Liver (tissue), 8 donors: ENCODE measurements at regions not wholly inside any gene's neighbourhood (a gene's known extent, or its start where the extent isn't known, plus 50 kb on each side); places are given as distances from the start of the nearest gene placed in this dataset.
A peak's percentile ranks its signal among the peaks of the same experiment; 100 is the strongest.

ENCODE experiments used
- DNase-seq: peaks from one replicate; pipeline ENCODE4 v3.0.0-alpha.2; 2017; ENCODE audit warnings: low spot score
- H3K27ac ChIP-seq, 2 donors: one replicate each; pipeline ENCODE4 v1.7.0; 2013; ENCODE audit warnings: inconsistent platforms in 2 of 2, low read length in 2 of 2, control low read depth in 1 of 2, low read depth in 1 of 2, mild to moderate bottlenecking in 1 of 2
- H3K27me3 ChIP-seq, 4 donors: one replicate each; pipeline versions ENCODE4 v1.6.1 to v1.7.0; 2013; ENCODE audit warnings: low read length in 3 of 4, inconsistent platforms in 1 of 4, mild to moderate bottlenecking in 1 of 4, moderate library complexity in 1 of 4; ENCODE audit not compliant: control insufficient read depth in 4 of 4, insufficient read depth in 4 of 4
- H3K36me3 ChIP-seq, 4 donors: one replicate each; pipeline versions ENCODE4 v1.6.1 to v1.7.0; 2013; ENCODE audit warnings: low read length in 3 of 4, mild to moderate bottlenecking in 3 of 4, low read depth in 1 of 4, moderate library complexity in 1 of 4; ENCODE audit not compliant: control insufficient read depth in 4 of 4, insufficient read depth in 3 of 4
- H3K4me1 ChIP-seq, 4 donors: one replicate each; pipeline versions ENCODE4 v1.6.1 to v1.7.0; 2013; ENCODE audit warnings: low read length in 3 of 4, mild to moderate bottlenecking in 3 of 4, moderate library complexity in 1 of 4; ENCODE audit not compliant: control insufficient read depth in 4 of 4, insufficient read depth in 4 of 4
- H3K4me3 ChIP-seq, 3 donors: one replicate each; pipeline versions ENCODE4 v1.6.1 to v1.7.0; 2013; ENCODE audit warnings: low read length in 3 of 3, control low read depth in 1 of 3, low read depth in 1 of 3, mild to moderate bottlenecking in 1 of 3
- H3K9ac ChIP-seq, 2 donors: one replicate each; pipeline ENCODE4 v1.7.0; 2013; ENCODE audit warnings: low read length in 2 of 2, mild to moderate bottlenecking in 2 of 2, moderate library complexity in 2 of 2, control low read depth in 1 of 2, low read depth in 1 of 2
- H3K9me3 ChIP-seq, 4 donors: one replicate each; pipeline versions ENCODE4 v1.6.1 to v1.7.0; 2013; ENCODE audit warnings: low read length in 3 of 4; ENCODE audit not compliant: control insufficient read depth in 4 of 4
- EGR1 ChIP-seq, 2 donors: IDR thresholded peaks; 2 replicates each; pipeline ENCODE4 v1.6.1; 2016 to 2018; ENCODE audit warnings: antibody characterized with exemption in 2 of 2, low read depth in 2 of 2
- FOXA1 ChIP-seq: IDR thresholded peaks from 2 replicates; pipeline ENCODE4 v1.6.1; 2016; ENCODE audit warnings: antibody characterized with exemption
- FOXA2 ChIP-seq: IDR thresholded peaks from 2 replicates; pipeline ENCODE4 v1.6.1; 2016; ENCODE audit warnings: antibody characterized with exemption
- GABPA ChIP-seq, 2 donors: IDR thresholded peaks in 1 of 2; conservative IDR thresholded peaks in 1 of 2; 2 replicates each; pipeline ENCODE4 v1.6.1; 2016; ENCODE audit warnings: antibody characterized with exemption in 2 of 2, mild to moderate bottlenecking in 1 of 2, moderate library complexity in 1 of 2
- HNF4A ChIP-seq, 2 donors: conservative IDR thresholded peaks; 2 replicates each; pipeline ENCODE4 v1.6.1; 2016; ENCODE audit warnings: antibody characterized with exemption in 2 of 2, mild to moderate bottlenecking in 2 of 2
- HNF4G ChIP-seq: IDR thresholded peaks from 2 replicates; pipeline ENCODE4 v1.6.1; 2016; ENCODE audit warnings: antibody characterized with exemption
- JUND ChIP-seq, 2 donors: IDR thresholded peaks; 2 replicates each; pipeline ENCODE4 v1.6.1; 2016; ENCODE audit warnings: antibody characterized with exemption in 2 of 2
- NR2F2 ChIP-seq: IDR thresholded peaks from 2 replicates; pipeline ENCODE4 v1.6.1; 2016; ENCODE audit warnings: antibody characterized with exemption
- RAD21 ChIP-seq, 2 donors: IDR thresholded peaks; 2 replicates each; pipeline ENCODE4 v1.6.1; 2016; ENCODE audit warnings: antibody characterized with exemption in 2 of 2, mild to moderate bottlenecking in 2 of 2
- RXRA ChIP-seq, 2 donors: IDR thresholded peaks; 2 replicates each; pipeline ENCODE4 v1.6.1; 2017 to 2018; ENCODE audit warnings: antibody characterized with exemption in 2 of 2, mild to moderate bottlenecking in 1 of 2
- SP1 ChIP-seq: IDR thresholded peaks from 2 replicates; pipeline ENCODE4 v1.6.1; 2018; ENCODE audit warnings: antibody characterized with exemption, mild to moderate bottlenecking
- TAF1 ChIP-seq: conservative IDR thresholded peaks from 2 replicates; pipeline ENCODE4 v1.6.1; 2016; ENCODE audit warnings: antibody characterized with exemption, mild to moderate bottlenecking
- YY1 ChIP-seq: IDR thresholded peaks from 2 replicates; pipeline ENCODE4 v1.6.1; 2016; ENCODE audit warnings: antibody characterized with exemption, mild to moderate bottlenecking
- WGBS: extraction: QIAGEN DNeasy Blood & Tissue Kit; methylation state at CpG from one replicate; pipeline ENCODE4 v1.1.7; 2013; 5-methylcytosine and 5-hydroxymethylcytosine counted together
- TF ChIP-seq, protein P1 (sequence below): fragments of 150-350 bp; IDR thresholded peaks from 2 replicates; pipeline ENCODE4 v1.5.1; 2017; ENCODE audit warnings: improper control_type of control experiment, low read depth, low read length; ENCODE audit not compliant: missing input control
- TF ChIP-seq, protein P2 (sequence below): IDR thresholded peaks from 2 replicates; pipeline ENCODE4 v1.6.1; 2016; ENCODE audit warnings: antibody characterized with exemption
- TF ChIP-seq, protein P3 (sequence below): IDR thresholded peaks from 2 replicates; pipeline ENCODE4 v1.6.1; 2016; ENCODE audit warnings: antibody characterized with exemption, mild to moderate bottlenecking
- TF ChIP-seq, protein P4 (sequence below): IDR thresholded peaks from 2 replicates; pipeline ENCODE4 v1.6.1; 2016; ENCODE audit warnings: antibody characterized with exemption
- TF ChIP-seq, protein P5 (sequence below): IDR thresholded peaks from 2 replicates; pipeline ENCODE4 v1.6.1; 2016; ENCODE audit warnings: antibody characterized with exemption
- donor health status: healthy.
- donor health status: healthy.
- donor health status: healthy.
- donor health status: healthy.
- donor health status: healthy.

DNA sequence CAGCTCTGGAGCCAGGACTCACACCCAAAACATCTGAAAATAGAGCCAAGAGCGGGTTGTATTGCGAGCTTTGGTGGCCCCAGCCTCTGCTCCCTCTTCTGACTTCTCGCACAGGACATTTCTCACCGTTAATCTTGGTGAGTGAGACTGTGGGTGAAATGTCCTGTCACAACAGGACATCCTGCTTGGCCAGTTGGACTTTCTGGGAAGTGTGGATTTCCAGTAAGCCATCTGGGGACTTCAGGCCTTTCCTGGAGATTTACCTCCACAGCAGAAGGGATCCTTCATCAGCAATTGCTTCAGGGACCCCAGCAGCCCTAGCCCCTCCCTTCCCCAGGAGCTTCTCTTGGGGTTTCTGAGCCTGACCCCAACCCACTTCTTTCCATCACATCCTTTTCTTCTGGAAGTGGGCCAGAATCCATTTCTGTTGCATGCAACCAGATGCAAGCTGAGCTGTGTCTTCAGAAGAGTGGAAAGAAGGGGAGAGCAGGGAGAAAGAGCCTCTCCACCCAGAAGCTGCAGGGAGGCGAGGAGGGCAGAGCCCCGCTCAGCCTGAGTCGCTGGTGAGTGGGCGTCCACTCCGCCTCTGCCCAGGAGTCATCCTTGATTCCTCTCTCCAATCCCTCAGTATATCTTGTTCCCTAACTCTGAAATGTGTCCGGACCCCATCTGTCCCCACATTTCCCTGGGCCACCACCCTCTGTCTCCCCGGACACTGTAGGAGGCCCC, 50.3 kb upstream of the GADD45G start:
- peaks cover 4 to 9% (median 7%) of the 10 kb centered on the region in 4 donors for H3K4me1 ChIP-seq

DNA sequence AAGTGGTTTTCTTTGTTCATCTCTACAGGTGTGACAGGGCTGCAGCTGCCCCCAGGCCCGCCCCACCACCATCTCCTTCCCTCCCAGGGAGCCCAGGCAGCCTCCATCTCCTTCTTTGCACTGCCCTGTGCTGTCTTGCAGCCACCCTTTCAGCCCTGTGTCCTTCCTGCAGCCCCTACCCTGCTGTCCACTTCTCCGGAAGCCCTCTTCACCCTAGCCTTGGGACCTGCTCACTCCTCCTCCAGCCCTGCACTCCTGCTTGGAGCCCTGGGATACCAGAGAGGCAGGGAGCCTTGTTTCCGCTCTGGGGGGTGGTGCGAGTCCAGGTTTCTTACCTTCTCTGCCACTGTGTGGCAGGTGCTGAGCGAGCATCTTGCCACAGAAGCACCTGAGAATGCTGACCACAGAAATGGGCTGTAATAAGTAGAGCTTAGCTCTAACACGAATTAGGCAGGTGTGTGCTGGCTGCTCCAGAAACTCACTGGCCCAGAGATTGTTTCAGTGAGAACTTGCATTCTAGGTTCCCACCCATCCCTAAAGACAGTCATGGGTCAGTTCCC, 51.3 kb upstream of the GADD45G start:
- no peaks in the 10 kb centered on the region for H3K9me3 ChIP-seq
- H3K36me3 ChIP-seq: no peaks in the 10 kb centered on the region
- H3K9ac ChIP-seq: no peak overlapping the region
- H3K27ac ChIP-seq: no peak overlapping the region
- TF ChIP-seq, protein P1, sequence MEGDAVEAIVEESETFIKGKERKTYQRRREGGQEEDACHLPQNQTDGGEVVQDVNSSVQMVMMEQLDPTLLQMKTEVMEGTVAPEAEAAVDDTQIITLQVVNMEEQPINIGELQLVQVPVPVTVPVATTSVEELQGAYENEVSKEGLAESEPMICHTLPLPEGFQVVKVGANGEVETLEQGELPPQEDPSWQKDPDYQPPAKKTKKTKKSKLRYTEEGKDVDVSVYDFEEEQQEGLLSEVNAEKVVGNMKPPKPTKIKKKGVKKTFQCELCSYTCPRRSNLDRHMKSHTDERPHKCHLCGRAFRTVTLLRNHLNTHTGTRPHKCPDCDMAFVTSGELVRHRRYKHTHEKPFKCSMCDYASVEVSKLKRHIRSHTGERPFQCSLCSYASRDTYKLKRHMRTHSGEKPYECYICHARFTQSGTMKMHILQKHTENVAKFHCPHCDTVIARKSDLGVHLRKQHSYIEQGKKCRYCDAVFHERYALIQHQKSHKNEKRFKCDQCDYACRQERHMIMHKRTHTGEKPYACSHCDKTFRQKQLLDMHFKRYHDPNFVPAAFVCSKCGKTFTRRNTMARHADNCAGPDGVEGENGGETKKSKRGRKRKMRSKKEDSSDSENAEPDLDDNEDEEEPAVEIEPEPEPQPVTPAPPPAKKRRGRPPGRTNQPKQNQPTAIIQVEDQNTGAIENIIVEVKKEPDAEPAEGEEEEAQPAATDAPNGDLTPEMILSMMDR: no peak
- TF ChIP-seq GABPA (IDR thresholded peaks at IDR 0.05 in 1 of 2, conservative IDR thresholded peaks at IDR 0.05 in 1 of 2) (no peak), YY1 (no peak), HNF4A (conservative IDR thresholded peaks at IDR 0.05) (no peak), JUND (IDR thresholded peaks at IDR 0.05) (no peak), RXRA (IDR thresholded peaks at IDR 0.05) (no peak), FOXA2 (no peak), HNF4G (no peak), TAF1 (no peak), SP1 (no peak), NR2F2 (no peak), EGR1 (IDR thresholded peaks at IDR 0.05; ENCODE audit: low read depth in 2 of 2) (no peak), FOXA1 (no peak), RAD21 (IDR thresholded peaks at IDR 0.05) (no peak)
- TF ChIP-seq, protein P2, sequence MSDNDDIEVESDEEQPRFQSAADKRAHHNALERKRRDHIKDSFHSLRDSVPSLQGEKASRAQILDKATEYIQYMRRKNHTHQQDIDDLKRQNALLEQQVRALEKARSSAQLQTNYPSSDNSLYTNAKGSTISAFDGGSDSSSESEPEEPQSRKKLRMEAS: no peak
- TF ChIP-seq, protein P3, sequence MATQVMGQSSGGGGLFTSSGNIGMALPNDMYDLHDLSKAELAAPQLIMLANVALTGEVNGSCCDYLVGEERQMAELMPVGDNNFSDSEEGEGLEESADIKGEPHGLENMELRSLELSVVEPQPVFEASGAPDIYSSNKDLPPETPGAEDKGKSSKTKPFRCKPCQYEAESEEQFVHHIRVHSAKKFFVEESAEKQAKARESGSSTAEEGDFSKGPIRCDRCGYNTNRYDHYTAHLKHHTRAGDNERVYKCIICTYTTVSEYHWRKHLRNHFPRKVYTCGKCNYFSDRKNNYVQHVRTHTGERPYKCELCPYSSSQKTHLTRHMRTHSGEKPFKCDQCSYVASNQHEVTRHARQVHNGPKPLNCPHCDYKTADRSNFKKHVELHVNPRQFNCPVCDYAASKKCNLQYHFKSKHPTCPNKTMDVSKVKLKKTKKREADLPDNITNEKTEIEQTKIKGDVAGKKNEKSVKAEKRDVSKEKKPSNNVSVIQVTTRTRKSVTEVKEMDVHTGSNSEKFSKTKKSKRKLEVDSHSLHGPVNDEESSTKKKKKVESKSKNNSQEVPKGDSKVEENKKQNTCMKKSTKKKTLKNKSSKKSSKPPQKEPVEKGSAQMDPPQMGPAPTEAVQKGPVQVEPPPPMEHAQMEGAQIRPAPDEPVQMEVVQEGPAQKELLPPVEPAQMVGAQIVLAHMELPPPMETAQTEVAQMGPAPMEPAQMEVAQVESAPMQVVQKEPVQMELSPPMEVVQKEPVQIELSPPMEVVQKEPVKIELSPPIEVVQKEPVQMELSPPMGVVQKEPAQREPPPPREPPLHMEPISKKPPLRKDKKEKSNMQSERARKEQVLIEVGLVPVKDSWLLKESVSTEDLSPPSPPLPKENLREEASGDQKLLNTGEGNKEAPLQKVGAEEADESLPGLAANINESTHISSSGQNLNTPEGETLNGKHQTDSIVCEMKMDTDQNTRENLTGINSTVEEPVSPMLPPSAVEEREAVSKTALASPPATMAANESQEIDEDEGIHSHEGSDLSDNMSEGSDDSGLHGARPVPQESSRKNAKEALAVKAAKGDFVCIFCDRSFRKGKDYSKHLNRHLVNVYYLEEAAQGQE: no peak
- TF ChIP-seq, protein P4, sequence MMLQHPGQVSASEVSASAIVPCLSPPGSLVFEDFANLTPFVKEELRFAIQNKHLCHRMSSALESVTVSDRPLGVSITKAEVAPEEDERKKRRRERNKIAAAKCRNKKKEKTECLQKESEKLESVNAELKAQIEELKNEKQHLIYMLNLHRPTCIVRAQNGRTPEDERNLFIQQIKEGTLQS: no peak
- TF ChIP-seq, protein P5, sequence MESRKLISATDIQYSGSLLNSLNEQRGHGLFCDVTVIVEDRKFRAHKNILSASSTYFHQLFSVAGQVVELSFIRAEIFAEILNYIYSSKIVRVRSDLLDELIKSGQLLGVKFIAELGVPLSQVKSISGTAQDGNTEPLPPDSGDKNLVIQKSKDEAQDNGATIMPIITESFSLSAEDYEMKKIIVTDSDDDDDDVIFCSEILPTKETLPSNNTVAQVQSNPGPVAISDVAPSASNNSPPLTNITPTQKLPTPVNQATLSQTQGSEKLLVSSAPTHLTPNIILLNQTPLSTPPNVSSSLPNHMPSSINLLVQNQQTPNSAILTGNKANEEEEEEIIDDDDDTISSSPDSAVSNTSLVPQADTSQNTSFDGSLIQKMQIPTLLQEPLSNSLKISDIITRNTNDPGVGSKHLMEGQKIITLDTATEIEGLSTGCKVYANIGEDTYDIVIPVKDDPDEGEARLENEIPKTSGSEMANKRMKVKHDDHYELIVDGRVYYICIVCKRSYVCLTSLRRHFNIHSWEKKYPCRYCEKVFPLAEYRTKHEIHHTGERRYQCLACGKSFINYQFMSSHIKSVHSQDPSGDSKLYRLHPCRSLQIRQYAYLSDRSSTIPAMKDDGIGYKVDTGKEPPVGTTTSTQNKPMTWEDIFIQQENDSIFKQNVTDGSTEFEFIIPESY: no peak
- WGBS: 96% methylated on average over 6 of the region's 6 CpGs
- H3K4me1 ChIP-seq: peaks cover 4 to 9% (median 7%) of the 10 kb centered on the region in 4 donors
- no peaks in the 10 kb centered on the region for H3K27me3 ChIP-seq
- H3K4me3 ChIP-seq: no peak overlapping the region
- peak; percentile 29 for DNase-seq

More for the DNA sequence above, 50.3 kb upstream of the GADD45G start:
- H3K4me3 ChIP-seq: no peak overlapping the region
- WGBS: 89% methylated on average over 11 of the region's 11 CpGs
- DNase-seq: peak; percentile 27
- H3K27me3 ChIP-seq: no peaks in the 10 kb centered on the region
- no peak overlapping the region for H3K27ac ChIP-seq
- no peak overlapping the region for H3K9ac ChIP-seq
- no peak for TF ChIP-seq FOXA1
- H3K9me3 ChIP-seq: no peaks in the 10 kb centered on the region
- H3K36me3 ChIP-seq: no peaks in the 10 kb centered on the region
